ENCODE measurements at regions not wholly inside any gene's neighbourhood (a gene's known extent, or its start where the extent isn't known, plus 50 kb on each side); places are given as distances from the start of the nearest gene placed in this dataset.

DNA sequence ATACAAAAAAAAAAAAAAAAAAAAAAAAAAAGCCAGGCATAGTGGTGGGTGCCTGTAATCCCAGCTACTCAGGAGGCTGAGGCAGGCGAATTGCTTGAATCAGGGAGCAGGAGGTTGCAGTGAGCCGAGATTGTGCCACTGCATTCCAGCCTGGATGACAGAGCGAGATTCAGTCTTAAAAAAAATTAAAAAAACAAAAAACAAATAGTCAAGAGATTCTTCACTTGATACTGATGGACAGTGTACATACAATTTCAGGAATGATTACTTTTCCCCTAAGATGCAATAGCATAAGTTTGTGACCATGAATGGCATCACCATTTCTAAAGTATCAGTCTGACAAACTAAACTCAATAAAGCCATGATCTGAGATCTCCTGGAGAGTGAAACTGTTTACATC lies 60.8 kb upstream of the IVNS1ABP start:
- TF ChIP-seq, protein P1, sequence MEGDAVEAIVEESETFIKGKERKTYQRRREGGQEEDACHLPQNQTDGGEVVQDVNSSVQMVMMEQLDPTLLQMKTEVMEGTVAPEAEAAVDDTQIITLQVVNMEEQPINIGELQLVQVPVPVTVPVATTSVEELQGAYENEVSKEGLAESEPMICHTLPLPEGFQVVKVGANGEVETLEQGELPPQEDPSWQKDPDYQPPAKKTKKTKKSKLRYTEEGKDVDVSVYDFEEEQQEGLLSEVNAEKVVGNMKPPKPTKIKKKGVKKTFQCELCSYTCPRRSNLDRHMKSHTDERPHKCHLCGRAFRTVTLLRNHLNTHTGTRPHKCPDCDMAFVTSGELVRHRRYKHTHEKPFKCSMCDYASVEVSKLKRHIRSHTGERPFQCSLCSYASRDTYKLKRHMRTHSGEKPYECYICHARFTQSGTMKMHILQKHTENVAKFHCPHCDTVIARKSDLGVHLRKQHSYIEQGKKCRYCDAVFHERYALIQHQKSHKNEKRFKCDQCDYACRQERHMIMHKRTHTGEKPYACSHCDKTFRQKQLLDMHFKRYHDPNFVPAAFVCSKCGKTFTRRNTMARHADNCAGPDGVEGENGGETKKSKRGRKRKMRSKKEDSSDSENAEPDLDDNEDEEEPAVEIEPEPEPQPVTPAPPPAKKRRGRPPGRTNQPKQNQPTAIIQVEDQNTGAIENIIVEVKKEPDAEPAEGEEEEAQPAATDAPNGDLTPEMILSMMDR (conservative IDR thresholded peaks at IDR 0.05; ENCODE audit: low read depth, low read length) = no peak
- no peaks in the 10 kb centered on the region for H4K20me1 ChIP-seq (ENCODE audit: insufficient read depth)
- peaks cover 19% of the 10 kb centered on the region for H3K4me1 ChIP-seq (ENCODE audit: low read depth, poor library complexity, severe bottlenecking)
- H3K36me3 ChIP-seq (ENCODE audit: insufficient read depth) = no peaks in the 10 kb centered on the region
- no peak overlapping the region for H3K4me2 ChIP-seq
- H2AFZ ChIP-seq (ENCODE audit: low read depth) = no peak overlapping the region
- H3K27me3 ChIP-seq (ENCODE audit: insufficient read depth, low read depth) = peaks cover 24% of the 10 kb centered on the region; the same call in 1 of the 2 replicates
- no peak overlapping the region for H3K4me3 ChIP-seq (IDR thresholded peaks at IDR 0.05; ENCODE audit: insufficient read depth, low read depth, low read length)
- H3K27ac ChIP-seq = no peak overlapping the region
- no peaks in the 10 kb centered on the region for H3K79me2 ChIP-seq (ENCODE audit: insufficient read depth, low read depth)
- no peak overlapping the region for H3K9ac ChIP-seq

DNA sequence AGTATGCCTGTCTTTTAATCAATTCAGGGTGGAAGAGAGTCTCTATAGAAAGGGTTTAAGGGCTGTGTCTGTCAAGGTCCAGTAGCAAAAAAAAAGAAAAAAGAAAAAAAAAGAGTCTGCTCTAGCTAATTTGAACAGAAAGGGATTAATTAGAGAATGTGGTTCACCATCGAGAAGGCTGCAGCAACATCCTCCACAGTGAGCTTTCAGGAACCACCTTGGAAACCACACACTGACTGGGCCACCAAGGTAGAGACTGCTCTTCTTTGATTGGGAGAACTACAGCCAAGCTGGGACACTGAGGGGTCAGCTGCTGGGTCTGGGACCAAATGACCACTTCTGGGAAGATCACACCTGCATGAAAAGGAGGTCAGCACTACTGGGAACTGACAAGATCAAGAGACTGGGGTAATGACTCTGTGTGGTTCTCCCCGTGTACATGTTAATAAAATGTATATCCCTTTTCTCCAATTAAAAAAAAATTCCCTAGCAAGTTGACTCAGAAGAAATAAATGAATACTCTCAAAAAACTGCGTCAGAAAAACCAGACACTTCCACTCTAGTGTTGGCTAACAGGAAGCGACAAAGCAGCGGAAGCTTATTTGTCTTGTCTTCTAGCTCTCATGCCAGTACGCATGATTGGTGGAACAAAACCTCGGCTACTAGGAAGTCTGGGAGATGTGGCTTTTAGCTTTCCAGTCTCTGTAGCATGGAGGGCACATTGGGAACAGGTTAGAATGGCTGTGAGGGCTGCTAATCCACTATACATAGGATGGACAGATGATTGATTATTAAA lies 60.0 kb upstream of the IVNS1ABP start:
- Histone ChIP-seq H3K4me3 (IDR thresholded peaks at IDR 0.05; ENCODE audit: insufficient read depth, low read depth, low read length) (no peak overlapping the region), H3K36me3 (ENCODE audit: insufficient read depth) (no peaks in the 10 kb centered on the region), H3K27me3 (ENCODE audit: insufficient read depth, low read depth) (peaks cover 24% of the 10 kb centered on the region; the same call in 1 of the 2 replicates), H3K4me2 (peak overlapping the region; percentile 49), H3K9ac (no peak overlapping the region), H3K27ac (no peak overlapping the region), H4K20me1 (ENCODE audit: insufficient read depth) (no peaks in the 10 kb centered on the region), H3K79me2 (ENCODE audit: insufficient read depth, low read depth) (no peaks in the 10 kb centered on the region), H3K4me1 (ENCODE audit: low read depth, poor library complexity, severe bottlenecking) (peaks cover 19% of the 10 kb centered on the region), H2AFZ (ENCODE audit: low read depth) (no peak overlapping the region)
- TF ChIP-seq, protein P1 (conservative IDR thresholded peaks at IDR 0.05; ENCODE audit: low read depth, low read length) = no peak

DNA sequence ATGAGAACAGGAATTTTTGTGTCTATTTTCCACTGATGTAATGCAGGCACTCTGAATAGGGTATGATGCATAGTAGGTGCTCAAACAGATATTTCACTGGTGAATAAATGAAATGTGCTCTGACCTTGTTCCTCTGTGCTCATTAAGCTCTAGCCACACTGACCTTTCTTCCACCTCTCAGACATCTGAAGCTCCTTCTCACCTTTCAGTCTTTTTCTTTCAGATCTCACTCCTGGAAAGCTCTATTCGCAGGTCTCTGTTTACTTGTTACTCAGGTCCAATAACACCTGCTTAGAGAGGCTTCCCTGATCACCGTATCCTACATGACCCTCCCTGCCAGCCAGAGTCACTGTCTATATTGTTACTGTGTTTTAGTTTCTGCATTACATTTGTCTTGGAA lies 59.2 kb upstream of the IVNS1ABP start:
- H3K27ac ChIP-seq = no peak overlapping the region

DNA sequence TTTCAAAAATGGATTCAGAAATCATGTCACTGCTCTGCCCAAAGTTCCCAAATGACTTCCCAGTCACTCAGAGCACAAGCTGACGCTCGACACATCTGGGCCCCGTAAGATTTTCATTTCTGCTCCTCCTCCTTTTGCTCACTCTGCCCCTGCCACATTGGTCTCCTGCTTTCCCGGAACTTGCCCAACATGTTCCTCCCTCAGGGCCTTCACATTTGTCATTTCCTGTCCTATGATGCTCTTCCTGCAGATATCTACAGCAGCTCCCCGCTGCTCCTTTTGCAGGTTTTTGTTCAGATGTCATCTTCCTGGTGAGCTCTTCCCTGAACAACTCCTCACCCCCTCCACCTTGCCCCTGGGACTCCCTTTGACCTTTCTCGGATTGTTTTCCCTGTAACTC lies 58.5 kb upstream of the IVNS1ABP start:
- Histone ChIP-seq H3K4me1 (ENCODE audit: low read depth, poor library complexity, severe bottlenecking) (peaks cover 19% of the 10 kb centered on the region), H3K9ac (no peak overlapping the region), H3K27ac (no peak overlapping the region), H3K79me2 (ENCODE audit: insufficient read depth, low read depth) (no peaks in the 10 kb centered on the region), H3K27me3 (ENCODE audit: insufficient read depth, low read depth) (peaks cover 31% of the 10 kb centered on the region; the same call in 1 of the 2 replicates), H3K4me3 (IDR thresholded peaks at IDR 0.05; ENCODE audit: insufficient read depth, low read depth, low read length) (no peak overlapping the region), H2AFZ (ENCODE audit: low read depth) (no peak overlapping the region), H3K4me2 (peak overlapping the region; percentile 49; the same call in 1 of the 2 replicates), H4K20me1 (ENCODE audit: insufficient read depth) (no peaks in the 10 kb centered on the region), H3K36me3 (ENCODE audit: insufficient read depth) (no peaks in the 10 kb centered on the region)
- TF ChIP-seq, protein P1 (conservative IDR thresholded peaks at IDR 0.05; ENCODE audit: low read depth, low read length) = no peak

More for the DNA sequence above, 59.2 kb upstream of the IVNS1ABP start:
- Histone ChIP-seq H4K20me1 (ENCODE audit: insufficient read depth) (no peaks in the 10 kb centered on the region), H3K79me2 (ENCODE audit: insufficient read depth, low read depth) (no peaks in the 10 kb centered on the region), H3K9ac (no peak overlapping the region), H3K27me3 (ENCODE audit: insufficient read depth, low read depth) (peaks cover 24% of the 10 kb centered on the region; the same call in 1 of the 2 replicates), H3K4me2 (peak overlapping the region; percentile 49), H3K36me3 (ENCODE audit: insufficient read depth) (no peaks in the 10 kb centered on the region), H3K4me3 (IDR thresholded peaks at IDR 0.05; ENCODE audit: insufficient read depth, low read depth, low read length) (no peak overlapping the region), H3K4me1 (ENCODE audit: low read depth, poor library complexity, severe bottlenecking) (peaks cover 19% of the 10 kb centered on the region), H2AFZ (ENCODE audit: low read depth) (no peak overlapping the region)
- TF ChIP-seq, protein P1 (conservative IDR thresholded peaks at IDR 0.05; ENCODE audit: low read depth, low read length) = no peak
